ENCODE measurements at regions not wholly inside any gene's neighbourhood (a gene's known extent, or its start where the extent isn't known, plus 50 kb on each side); places are given as distances from the start of the nearest gene placed in this dataset.

GRCh38 chr1:73181190-73181540 lies 898.8 kb upstream of the NEGR1 start:
- H3K9ac ChIP-seq (ENCODE audit: insufficient read depth, low read length, poor library complexity, severe bottlenecking): no peak overlapping the region
- peaks cover 0 to 20% of the 10 kb centered on the region in 2 donors for H3K9me3 ChIP-seq (replicated peaks in 1 of 2; ENCODE audit: control insufficient read depth in 1 of 2, insufficient read depth in 1 of 2, low read length in 2 of 2)
- Mint-ChIP-seq H3K36me3 (no peaks in the 10 kb centered on the region), H3K9me3 (peaks cover 8 to 19% (median 16%) of the 10 kb centered on the region in 7 donors), H3K4me3 (no peak overlapping the region), H3K27ac (no peak overlapping the region), H3K4me1 (no peaks in the 10 kb centered on the region), H3K27me3 (ENCODE audit: low read depth in 3 of 3) (peaks cover 0 to 1% (median 0%) of the 10 kb centered on the region in 3 donors)
- no peaks in the 10 kb centered on the region for H4K20me1 ChIP-seq (ENCODE audit: insufficient read depth, low read length)
- no peak for DNase-seq
- H3K4me1 ChIP-seq (ENCODE audit: control insufficient read depth in 1 of 2, insufficient read depth in 2 of 2, low read length in 2 of 2): no peaks in the 10 kb centered on the region
- TF ChIP-seq CTCF (IDR thresholded peaks at IDR 0.05): no peak
- intact Hi-C loops (cut with micrococcal nuclease): no loop called here
- WGBS (ENCODE audit: insufficient coverage): 87% methylated on average over 12 of the region's 13 CpGs
- no peaks in the 10 kb centered on the region for H3K27me3 ChIP-seq (ENCODE audit: control insufficient read depth in 2 of 2, insufficient read depth in 2 of 2, low read length in 2 of 2)
- no peaks in the 10 kb centered on the region for H3K36me3 ChIP-seq (replicated peaks in 1 of 2; ENCODE audit: control insufficient read depth in 1 of 2, insufficient read depth in 2 of 2, low read length in 2 of 2)
- H3K4me2 ChIP-seq (replicated peaks; ENCODE audit: extremely low read depth, low read length, poor library complexity, severe bottlenecking): no peak overlapping the region
- no peak overlapping the region for H2AFZ ChIP-seq (ENCODE audit: insufficient read depth, low read depth, low read length, poor library complexity, severe bottlenecking)
- H3K27ac ChIP-seq (ENCODE audit: low read depth in 1 of 2, low read length in 2 of 2): no peak overlapping the region
- no peaks in the 10 kb centered on the region for H3K79me2 ChIP-seq (ENCODE audit: insufficient read depth, low read length)
- no peak overlapping the region for H3K4me3 ChIP-seq (replicated peaks in 1 of 3; ENCODE audit: low read depth in 2 of 3, low read length in 3 of 3)

- Histone ChIP-seq H3K4me3 (replicated peaks in 1 of 3; ENCODE audit: low read depth in 2 of 3, low read length in 3 of 3) (no peak overlapping the region), H3K36me3 (replicated peaks in 1 of 2; ENCODE audit: control insufficient read depth in 1 of 2, insufficient read depth in 2 of 2, low read length in 2 of 2) (no peaks in the 10 kb centered on the region), H3K9ac (ENCODE audit: insufficient read depth, low read length, poor library complexity, severe bottlenecking) (no peak overlapping the region), H3K79me2 (ENCODE audit: insufficient read depth, low read length) (no peaks in the 10 kb centered on the region), H3K4me1 (ENCODE audit: control insufficient read depth in 1 of 2, insufficient read depth in 2 of 2, low read length in 2 of 2) (no peaks in the 10 kb centered on the region), H3K9me3 (replicated peaks in 1 of 2; ENCODE audit: control insufficient read depth in 1 of 2, insufficient read depth in 1 of 2, low read length in 2 of 2) (peaks cover 0 to 20% of the 10 kb centered on the region in 2 donors), H2AFZ (ENCODE audit: insufficient read depth, low read depth, low read length, poor library complexity, severe bottlenecking) (no peak overlapping the region), H4K20me1 (ENCODE audit: insufficient read depth, low read length) (no peaks in the 10 kb centered on the region), H3K27ac (ENCODE audit: low read depth in 1 of 2, low read length in 2 of 2) (no peak overlapping the region), H3K4me2 (replicated peaks; ENCODE audit: extremely low read depth, low read length, poor library complexity, severe bottlenecking) (no peak overlapping the region), H3K27me3 (ENCODE audit: control insufficient read depth in 2 of 2, insufficient read depth in 2 of 2, low read length in 2 of 2) (no peaks in the 10 kb centered on the region)
- TF ChIP-seq CTCF (IDR thresholded peaks at IDR 0.05): no peak
- no peak overlapping the region for H3K4me3 Mint-ChIP-seq
- intact Hi-C loops (cut with micrococcal nuclease): no loop called here
- peaks cover 0 to 1% (median 0%) of the 10 kb centered on the region in 3 donors for H3K27me3 Mint-ChIP-seq (ENCODE audit: low read depth in 3 of 3)
- H3K27ac Mint-ChIP-seq: no peak overlapping the region
- H3K9me3 Mint-ChIP-seq: peaks cover 8 to 21% (median 15%) of the 10 kb centered on the region in 7 donors
- H3K4me1 Mint-ChIP-seq: no peaks in the 10 kb centered on the region
- H3K36me3 Mint-ChIP-seq: no peaks in the 10 kb centered on the region
- WGBS (ENCODE audit: insufficient coverage): 88% methylated on average over 9 of the region's 10 CpGs
- no peak for DNase-seq
Measured at GRCh38 chr1:73180397-73181189, 898.3 kb upstream of the NEGR1 start.
